ENCODE measurements at regions not wholly inside any gene's neighbourhood (a gene's known extent, or its start where the extent isn't known, plus 50 kb on each side); places are given as distances from the start of the nearest gene placed in this dataset.

GRCh38 chr9:115715666-115716065 is 437.9 kb upstream of the PAPPA start:
- intact Hi-C loops (cut with micrococcal nuclease; ENCODE audit: unreplicated experiment), result no loop called here

More at GRCh38 chr9:115715666-115716065, 437.9 kb upstream of the PAPPA start:
- Histone ChIP-seq H4K20me1 (ENCODE audit: insufficient read depth, low read length) (no peaks in the 10 kb centered on the region), H3K9me3 (ENCODE audit: low read length) (no peaks in the 10 kb centered on the region), H3K9ac (ENCODE audit: insufficient read depth, low read depth, low read length) (no peak overlapping the region), H3K4me2 (ENCODE audit: low read depth, low read length) (no peak overlapping the region), H3K4me3 (replicated peaks in 1 of 3; ENCODE audit: insufficient read depth in 1 of 3, low read depth in 2 of 3, low read length in 3 of 3) (no peak overlapping the region), H3K27ac (ENCODE audit: extremely low read length, insufficient read depth, low read length) (no peak overlapping the region), H3K27me3 (ENCODE audit: control insufficient read depth in 1 of 2, insufficient read depth in 2 of 2, low read length in 2 of 2) (no peaks in the 10 kb centered on the region), H3K79me2 (ENCODE audit: insufficient read depth, low read length) (no peaks in the 10 kb centered on the region), H3K4me1 (ENCODE audit: insufficient read depth, low read length) (no peaks in the 10 kb centered on the region), H3K36me3 (replicated peaks in 1 of 2; ENCODE audit: control insufficient read depth in 1 of 2, insufficient read depth in 2 of 2, low read length in 2 of 2) (no peaks in the 10 kb centered on the region), H2AFZ (ENCODE audit: low read length) (no peak overlapping the region)
- FAIRE-seq (no peak), DNase-seq (ENCODE audit: low spot score) (no peak), ATAC-seq (no peak)
- ChIA-PET POLR2A (no interaction called here), CTCF (ENCODE audit: low intra/inter-chr PET ratio, low total read pairs) (no interaction called here)
- TF ChIP-seq FLYWCH1 (CRISPR knock-in tag; IDR thresholded peaks at IDR 0.05) (no peak), ZBTB26 (CRISPR knock-in tag; IDR thresholded peaks at IDR 0.05; ENCODE audit: borderline replicate concordance) (no peak), CAMTA2 (CRISPR knock-in tag; IDR thresholded peaks at IDR 0.05; ENCODE audit: borderline replicate concordance) (no peak), ZNF574 (CRISPR knock-in tag; IDR thresholded peaks at IDR 0.05) (no peak), GABPB1 (CRISPR knock-in tag; IDR thresholded peaks at IDR 0.05) (no peak), PRPF4 (IDR thresholded peaks at IDR 0.05; ENCODE audit: low read depth, low read length, poor library complexity, severe bottlenecking) (no peak), POGK (CRISPR knock-in tag; conservative IDR thresholded peaks at IDR 0.05) (no peak), ELK4 (CRISPR knock-in tag; IDR thresholded peaks at IDR 0.05; ENCODE audit: borderline replicate concordance) (no peak), ATF7 (IDR thresholded peaks at IDR 0.05) (no peak), ATF7 (CRISPR knock-in tag; IDR thresholded peaks at IDR 0.05) (no peak), TMF1 (CRISPR knock-in tag; IDR thresholded peaks at IDR 0.05; ENCODE audit: low read depth) (no peak), ZNF274 (CRISPR knock-in tag; IDR thresholded peaks at IDR 0.05) (no peak), ZBTB43 (CRISPR knock-in tag; conservative IDR thresholded peaks at IDR 0.05) (no peak), ZNF549 (CRISPR knock-in tag; IDR thresholded peaks at IDR 0.05) (no peak)
- no TSS peak for BruUV-seq (replicated peaks)
- in situ Hi-C loops (cut with HindIII; ENCODE audit: extremely low pct_ligation_motif_present, low pct_unique_long_range_greater_than_20kb), result no loop called here
- WGBS (ENCODE audit: low lambda C conversion rate), result 1% methylated on average over 2 of the region's 2 CpGs
